ENCODE measurements at regions not wholly inside any gene's neighbourhood (a gene's known extent, or its start where the extent isn't known, plus 50 kb on each side); places are given as distances from the start of the nearest gene placed in this dataset.

DNA sequence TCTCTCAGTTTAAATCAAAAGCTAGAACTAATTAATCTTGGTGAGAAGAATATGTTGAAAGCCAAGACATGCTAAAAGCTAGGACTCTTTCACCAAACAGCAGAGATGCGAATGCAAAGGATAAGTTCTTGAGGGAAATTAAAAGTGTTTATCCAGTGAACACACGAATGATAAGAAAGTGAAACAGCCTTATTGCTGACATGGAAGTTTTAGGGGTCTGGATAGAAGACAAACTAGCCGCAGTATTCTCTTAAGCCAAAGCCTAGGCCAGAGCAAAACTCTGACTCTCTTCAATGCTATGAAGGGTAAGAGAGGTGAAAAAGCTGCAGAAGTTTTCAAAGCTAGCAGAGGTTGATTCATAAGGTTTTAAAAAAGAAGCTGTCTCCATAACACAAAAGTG, 103.0 kb downstream of the UFM1 start:
- Histone ChIP-seq H4K20me1 (ENCODE audit: insufficient read depth, low read length) (no peaks in the 10 kb centered on the region), H3K9ac (ENCODE audit: insufficient read depth, low read length, poor library complexity, severe bottlenecking) (no peak overlapping the region), H3K79me2 (ENCODE audit: insufficient read depth, low read length) (no peaks in the 10 kb centered on the region), H3K9me3 (replicated peaks in 1 of 2; ENCODE audit: control insufficient read depth in 1 of 2, insufficient read depth in 1 of 2, low read length in 2 of 2) (no peaks in the 10 kb centered on the region), H3K27me3 (ENCODE audit: control insufficient read depth in 2 of 2, insufficient read depth in 2 of 2, low read length in 2 of 2) (no peaks in the 10 kb centered on the region), H2AFZ (ENCODE audit: insufficient read depth, low read depth, low read length, poor library complexity, severe bottlenecking) (no peak overlapping the region), H3K4me3 (replicated peaks in 1 of 3; ENCODE audit: low read depth in 2 of 3, low read length in 3 of 3) (no peak overlapping the region), H3K4me1 (ENCODE audit: control insufficient read depth in 1 of 2, insufficient read depth in 2 of 2, low read length in 2 of 2) (no peaks in the 10 kb centered on the region), H3K36me3 (replicated peaks in 1 of 2; ENCODE audit: control insufficient read depth in 1 of 2, insufficient read depth in 2 of 2, low read length in 2 of 2) (no peaks in the 10 kb centered on the region), H3K27ac (ENCODE audit: low read depth in 1 of 2, low read length in 2 of 2) (no peak overlapping the region), H3K4me2 (replicated peaks; ENCODE audit: extremely low read depth, low read length, poor library complexity, severe bottlenecking) (no peak overlapping the region)
- DNase-seq: no peak
- no peaks in the 10 kb centered on the region for H3K36me3 Mint-ChIP-seq
- TF ChIP-seq, protein P1, sequence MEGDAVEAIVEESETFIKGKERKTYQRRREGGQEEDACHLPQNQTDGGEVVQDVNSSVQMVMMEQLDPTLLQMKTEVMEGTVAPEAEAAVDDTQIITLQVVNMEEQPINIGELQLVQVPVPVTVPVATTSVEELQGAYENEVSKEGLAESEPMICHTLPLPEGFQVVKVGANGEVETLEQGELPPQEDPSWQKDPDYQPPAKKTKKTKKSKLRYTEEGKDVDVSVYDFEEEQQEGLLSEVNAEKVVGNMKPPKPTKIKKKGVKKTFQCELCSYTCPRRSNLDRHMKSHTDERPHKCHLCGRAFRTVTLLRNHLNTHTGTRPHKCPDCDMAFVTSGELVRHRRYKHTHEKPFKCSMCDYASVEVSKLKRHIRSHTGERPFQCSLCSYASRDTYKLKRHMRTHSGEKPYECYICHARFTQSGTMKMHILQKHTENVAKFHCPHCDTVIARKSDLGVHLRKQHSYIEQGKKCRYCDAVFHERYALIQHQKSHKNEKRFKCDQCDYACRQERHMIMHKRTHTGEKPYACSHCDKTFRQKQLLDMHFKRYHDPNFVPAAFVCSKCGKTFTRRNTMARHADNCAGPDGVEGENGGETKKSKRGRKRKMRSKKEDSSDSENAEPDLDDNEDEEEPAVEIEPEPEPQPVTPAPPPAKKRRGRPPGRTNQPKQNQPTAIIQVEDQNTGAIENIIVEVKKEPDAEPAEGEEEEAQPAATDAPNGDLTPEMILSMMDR (IDR thresholded peaks at IDR 0.05): no peak
- 84% methylated on average over 3 of the region's 3 CpGs for WGBS (ENCODE audit: insufficient coverage)
- intact Hi-C loops (cut with micrococcal nuclease): no loop called here
- peaks cover 0 to 2% (median 0%) of the 10 kb centered on the region in 7 donors for H3K9me3 Mint-ChIP-seq
- H3K27me3 Mint-ChIP-seq (ENCODE audit: low read depth in 3 of 3): peaks cover 0 to 2% (median 0%) of the 10 kb centered on the region in 3 donors
- no peak overlapping the region for H3K4me3 Mint-ChIP-seq
- H3K27ac Mint-ChIP-seq: no peak overlapping the region
- H3K4me1 Mint-ChIP-seq: no peaks in the 10 kb centered on the region

DNA sequence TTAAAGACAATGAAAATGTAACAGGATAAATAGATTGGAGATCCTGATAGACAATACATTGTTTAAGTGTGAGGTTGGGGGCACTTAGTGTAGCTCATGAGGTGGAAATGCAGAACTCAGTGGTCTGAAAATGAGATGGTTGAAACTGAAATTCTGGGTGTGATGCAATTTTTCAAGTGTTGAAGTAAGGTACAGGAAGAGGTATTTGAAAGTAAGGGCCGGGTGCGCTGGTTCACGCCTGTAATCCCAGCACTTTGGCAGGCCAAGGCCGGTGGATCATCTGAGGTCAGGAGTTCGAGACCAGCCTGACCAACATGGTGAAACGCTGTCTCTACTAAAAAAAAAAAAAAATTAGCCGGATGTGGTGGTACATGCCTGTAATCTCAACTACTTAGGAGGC, 113.0 kb downstream of the UFM1 start:
- Mint-ChIP-seq H3K27me3 (ENCODE audit: low read depth in 3 of 3) (no peaks in the 10 kb centered on the region), H3K9me3 (peaks cover 0 to 8% (median 6%) of the 10 kb centered on the region in 7 donors), H3K36me3 (no peaks in the 10 kb centered on the region), H3K27ac (no peak overlapping the region), H3K4me1 (no peaks in the 10 kb centered on the region), H3K4me3 (no peak overlapping the region)
- H3K9ac ChIP-seq (ENCODE audit: insufficient read depth, low read length, poor library complexity, severe bottlenecking): no peak overlapping the region
- no peak overlapping the region for H3K27ac ChIP-seq (ENCODE audit: low read depth in 1 of 2, low read length in 2 of 2)
- no peaks in the 10 kb centered on the region for H3K4me1 ChIP-seq (ENCODE audit: control insufficient read depth in 1 of 2, insufficient read depth in 2 of 2, low read length in 2 of 2)
- no peak for DNase-seq
- H2AFZ ChIP-seq (ENCODE audit: insufficient read depth, low read depth, low read length, poor library complexity, severe bottlenecking): no peak overlapping the region
- 80% methylated on average over 2 of the region's 7 CpGs for WGBS (ENCODE audit: insufficient coverage)
- H3K9me3 ChIP-seq (replicated peaks in 1 of 2; ENCODE audit: control insufficient read depth in 1 of 2, insufficient read depth in 1 of 2, low read length in 2 of 2): peaks cover 0 to 4% of the 10 kb centered on the region in 2 donors
- no peaks in the 10 kb centered on the region for H3K36me3 ChIP-seq (replicated peaks in 1 of 2; ENCODE audit: control insufficient read depth in 1 of 2, insufficient read depth in 2 of 2, low read length in 2 of 2)
- intact Hi-C loops (cut with micrococcal nuclease): no loop called here
- no peak overlapping the region for H3K4me3 ChIP-seq (replicated peaks in 1 of 3; ENCODE audit: low read depth in 2 of 3, low read length in 3 of 3)
- H3K27me3 ChIP-seq (ENCODE audit: control insufficient read depth in 2 of 2, insufficient read depth in 2 of 2, low read length in 2 of 2): no peaks in the 10 kb centered on the region
- TF ChIP-seq, protein P1 (IDR thresholded peaks at IDR 0.05): no peak
- no peaks in the 10 kb centered on the region for H3K79me2 ChIP-seq (ENCODE audit: insufficient read depth, low read length)
- H4K20me1 ChIP-seq (ENCODE audit: insufficient read depth, low read length): no peaks in the 10 kb centered on the region
- H3K4me2 ChIP-seq (replicated peaks; ENCODE audit: extremely low read depth, low read length, poor library complexity, severe bottlenecking): no peak overlapping the region
